Bronchial epithelial cell (primary cell): ENCODE measurements at regions not wholly inside any gene's neighbourhood (a gene's known extent, or its start where the extent isn't known, plus 50 kb on each side); places are given as distances from the start of the nearest gene placed in this dataset.
A peak's percentile ranks its signal among the peaks of the same experiment; 100 is the strongest.

Experiments used
- DNase-seq: peaks from one replicate; pipeline ENCODE4 v3.0.0-alpha.2; 2010; ENCODE audit warnings: low read depth
- FAIRE-seq: peaks from 2 replicates; lab custom pipeline; 2011; peaks lifted over from hg19 to GRCh38; lab: Jason Lieb, UNC
- H3K27me3 ChIP-seq: 2 replicates; pipeline ENCODE4 v1.5.1; 2011; ENCODE audit warnings: low read length; ENCODE audit not compliant: control insufficient read depth, insufficient read depth
- H3K36me3 ChIP-seq: 2 replicates; pipeline ENCODE4 v1.5.1; 2011; ENCODE audit warnings: low read length; ENCODE audit not compliant: control insufficient read depth, insufficient read depth
- H3K4me3 ChIP-seq: 2 replicates; pipeline ENCODE4 v1.5.1; 2011; ENCODE audit warnings: mild to moderate bottlenecking, low read depth, low read length, control low read depth
- TF ChIP-seq, protein P1 (sequence below): IDR thresholded peaks from 2 replicates; pipeline ENCODE4 v1.5.1; 2011; ENCODE audit warnings: mild to moderate bottlenecking, moderate library complexity, low read length, control low read depth, inconsistent platforms; ENCODE audit not compliant: insufficient read depth, severe bottlenecking

DNA sequence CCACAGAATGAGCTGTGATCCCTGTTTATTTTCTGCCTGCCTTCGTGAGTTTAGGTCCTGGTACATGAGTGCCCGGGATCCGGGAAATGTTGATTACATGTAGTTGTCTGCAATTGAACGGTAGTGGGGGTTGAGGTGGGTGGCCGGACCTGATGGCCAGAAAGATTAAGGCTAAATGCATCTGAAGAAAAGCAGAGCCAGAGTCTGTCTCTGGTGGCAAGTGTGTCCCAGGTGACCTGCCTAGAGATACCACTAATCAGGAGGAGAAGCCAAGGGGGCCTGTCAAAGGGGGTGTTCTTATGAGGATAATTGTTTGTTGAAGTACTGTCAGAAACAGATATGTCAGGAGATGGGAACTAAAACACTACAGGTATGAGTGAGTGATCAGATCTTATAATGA is 154.0 kb upstream of the ASIC2 start:
- Histone ChIP-seq H3K36me3 (no peaks in the 10 kb centered on the region), H3K27me3 (no peaks in the 10 kb centered on the region), H3K4me3 (no peak overlapping the region)
- no peak for DNase-seq
- TF ChIP-seq, protein P1, sequence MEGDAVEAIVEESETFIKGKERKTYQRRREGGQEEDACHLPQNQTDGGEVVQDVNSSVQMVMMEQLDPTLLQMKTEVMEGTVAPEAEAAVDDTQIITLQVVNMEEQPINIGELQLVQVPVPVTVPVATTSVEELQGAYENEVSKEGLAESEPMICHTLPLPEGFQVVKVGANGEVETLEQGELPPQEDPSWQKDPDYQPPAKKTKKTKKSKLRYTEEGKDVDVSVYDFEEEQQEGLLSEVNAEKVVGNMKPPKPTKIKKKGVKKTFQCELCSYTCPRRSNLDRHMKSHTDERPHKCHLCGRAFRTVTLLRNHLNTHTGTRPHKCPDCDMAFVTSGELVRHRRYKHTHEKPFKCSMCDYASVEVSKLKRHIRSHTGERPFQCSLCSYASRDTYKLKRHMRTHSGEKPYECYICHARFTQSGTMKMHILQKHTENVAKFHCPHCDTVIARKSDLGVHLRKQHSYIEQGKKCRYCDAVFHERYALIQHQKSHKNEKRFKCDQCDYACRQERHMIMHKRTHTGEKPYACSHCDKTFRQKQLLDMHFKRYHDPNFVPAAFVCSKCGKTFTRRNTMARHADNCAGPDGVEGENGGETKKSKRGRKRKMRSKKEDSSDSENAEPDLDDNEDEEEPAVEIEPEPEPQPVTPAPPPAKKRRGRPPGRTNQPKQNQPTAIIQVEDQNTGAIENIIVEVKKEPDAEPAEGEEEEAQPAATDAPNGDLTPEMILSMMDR = no peak
- FAIRE-seq = no peak

DNA sequence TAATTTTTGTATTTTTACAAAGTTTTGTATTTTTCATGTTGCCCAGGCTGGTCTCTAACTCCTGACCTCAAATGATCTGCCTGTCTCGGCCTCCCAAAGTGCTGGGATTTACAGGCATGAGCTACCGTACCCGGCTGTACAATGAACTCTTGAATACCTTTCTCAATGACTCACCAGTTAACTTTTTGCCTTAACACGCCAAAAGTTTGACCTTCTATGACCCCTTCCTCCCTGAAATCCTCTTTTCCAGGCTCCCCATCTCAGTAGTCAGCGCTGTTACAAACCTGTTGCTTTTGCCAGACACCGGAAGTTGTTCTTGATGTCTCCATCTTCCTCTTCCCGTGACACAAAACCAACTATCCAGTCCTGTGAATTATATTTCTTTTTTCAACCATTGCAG is 158.1 kb upstream of the ASIC2 start:
- DNase-seq (peak; percentile 9), FAIRE-seq (no peak)
- Histone ChIP-seq H3K36me3 (no peaks in the 10 kb centered on the region), H3K4me3 (no peak overlapping the region), H3K27me3 (no peaks in the 10 kb centered on the region)
- TF ChIP-seq, protein P1 = no peak

DNA sequence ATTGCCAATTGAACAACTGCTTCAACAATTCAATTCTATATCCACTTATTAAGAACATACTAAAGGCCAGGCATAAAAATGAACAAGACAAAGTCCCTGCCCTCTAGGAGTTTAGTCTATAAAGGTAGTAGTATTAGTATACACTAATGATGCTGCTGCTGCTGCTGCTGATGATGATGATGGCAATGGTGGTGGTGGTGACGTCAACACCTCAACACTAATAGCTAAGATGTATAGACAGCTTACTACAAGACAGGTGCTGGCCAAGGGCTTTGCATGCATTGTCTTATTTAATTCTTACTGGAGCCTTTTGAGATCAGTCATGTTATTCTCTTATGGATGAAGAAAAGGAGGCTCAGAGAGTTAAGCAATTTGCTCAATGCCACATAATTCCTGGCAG is 164.4 kb upstream of the ASIC2 start:
- TF ChIP-seq, protein P1 = no peak
- no peak overlapping the region for H3K4me3 ChIP-seq
- FAIRE-seq (no peak), DNase-seq (no peak)
- no peaks in the 10 kb centered on the region for H3K27me3 ChIP-seq
- no peaks in the 10 kb centered on the region for H3K36me3 ChIP-seq

DNA sequence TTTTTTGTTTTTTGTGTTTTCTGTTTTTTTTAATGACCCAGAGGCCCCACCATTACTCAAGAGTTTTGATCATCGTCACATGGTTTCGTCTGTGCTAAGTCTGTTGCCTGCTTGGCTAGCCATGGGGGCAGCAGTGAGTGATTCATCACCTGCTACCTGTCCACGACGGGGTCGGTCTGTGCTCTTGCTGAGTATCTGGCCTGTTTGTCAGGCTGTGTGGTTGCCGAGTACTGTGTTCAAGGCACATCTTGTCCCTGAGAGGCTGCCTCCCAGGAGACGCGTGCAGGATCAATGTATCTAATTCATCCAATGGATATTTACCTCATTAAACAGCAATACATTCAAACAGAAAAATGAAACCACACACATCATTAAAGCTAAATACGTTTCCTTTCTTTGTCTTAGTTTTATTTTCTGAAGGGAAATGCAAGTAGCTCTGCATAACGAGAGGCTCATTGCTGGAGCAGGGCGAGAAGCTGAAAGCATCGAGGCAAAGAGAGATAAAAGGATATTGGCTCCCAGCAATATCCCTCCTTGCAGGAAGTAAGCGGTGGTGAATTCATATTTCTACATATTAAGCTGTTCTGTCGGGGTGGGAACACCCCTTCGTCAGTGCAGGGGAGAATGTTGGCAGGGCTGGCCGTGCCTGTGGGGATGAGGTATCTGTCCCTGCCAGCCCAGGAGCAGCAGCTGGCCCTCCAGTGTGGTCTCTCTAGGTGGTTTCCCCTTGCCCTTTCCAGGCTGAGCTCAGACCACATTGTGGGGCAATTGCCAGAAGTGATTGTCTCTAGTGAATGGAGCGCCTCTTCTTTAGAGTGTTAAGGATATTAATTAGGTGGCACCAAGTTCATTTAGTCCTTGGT is 166.2 kb upstream of the ASIC2 start:
- Histone ChIP-seq H3K27me3 (no peaks in the 10 kb centered on the region), H3K4me3 (no peak overlapping the region), H3K36me3 (no peaks in the 10 kb centered on the region)
- DNase-seq (no peak), FAIRE-seq (no peak)
- TF ChIP-seq, protein P1 = no peak

DNA sequence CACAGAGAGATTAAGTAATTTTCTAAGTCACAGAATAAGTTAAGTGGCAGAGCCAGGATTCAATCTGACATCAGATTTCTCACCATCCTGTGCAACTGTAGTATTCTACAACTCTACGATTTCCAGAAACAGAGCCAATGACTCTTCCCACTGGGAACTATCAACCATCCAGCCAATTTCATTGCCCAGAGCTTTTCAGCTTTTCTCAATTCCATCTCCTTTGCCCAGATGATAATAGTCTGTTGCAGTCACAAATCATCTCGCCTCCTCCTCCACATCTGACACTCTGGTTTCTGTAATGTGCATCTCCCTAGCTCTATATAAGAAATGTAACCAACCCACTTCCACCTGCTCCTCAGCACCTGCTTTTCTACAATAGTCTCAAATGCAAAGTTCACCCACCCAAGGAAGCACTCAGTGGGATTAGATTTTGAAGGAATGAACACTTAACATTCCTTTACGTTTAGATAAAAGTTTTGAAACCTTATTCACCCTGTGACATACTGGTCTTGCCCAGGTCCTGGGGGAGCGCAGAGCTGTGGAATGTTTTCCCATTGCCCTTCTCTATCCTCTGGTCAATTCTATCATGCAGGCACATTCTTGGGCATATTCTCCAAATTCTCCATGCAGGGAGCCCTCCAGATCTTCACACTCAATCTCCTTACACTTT is 167.8 kb upstream of the ASIC2 start:
- Histone ChIP-seq H3K36me3 (no peaks in the 10 kb centered on the region), H3K4me3 (no peak overlapping the region), H3K27me3 (no peaks in the 10 kb centered on the region)
- FAIRE-seq = no peak
- no peak for DNase-seq
- TF ChIP-seq, protein P1 = no peak
